ENCODE measurements at regions not wholly inside any gene's neighbourhood (a gene's known extent, or its start where the extent isn't known, plus 50 kb on each side); places are given as distances from the start of the nearest gene placed in this dataset.

DNA sequence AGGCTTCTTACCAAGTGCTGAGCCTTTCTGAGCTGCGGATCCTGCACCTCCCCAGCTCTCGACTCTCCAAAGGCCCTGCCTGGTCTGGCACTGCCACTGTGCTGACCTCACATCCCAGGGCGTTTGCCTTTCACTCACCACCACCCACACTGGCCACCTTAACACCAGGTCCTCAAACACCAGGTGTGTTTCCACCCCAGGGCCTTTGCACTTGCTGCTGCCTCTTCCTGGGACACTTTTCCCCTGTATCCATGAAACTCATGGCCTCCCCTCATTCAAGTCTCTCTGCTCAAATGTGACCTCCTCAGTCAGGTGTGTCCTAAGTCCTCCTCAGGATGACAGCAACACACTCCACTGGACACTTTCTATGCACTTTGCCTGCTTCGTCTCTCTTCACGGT is 51.4 kb upstream of the ANO1 start:
- no peak for DNase-seq (ENCODE audit: low spot score)

DNA sequence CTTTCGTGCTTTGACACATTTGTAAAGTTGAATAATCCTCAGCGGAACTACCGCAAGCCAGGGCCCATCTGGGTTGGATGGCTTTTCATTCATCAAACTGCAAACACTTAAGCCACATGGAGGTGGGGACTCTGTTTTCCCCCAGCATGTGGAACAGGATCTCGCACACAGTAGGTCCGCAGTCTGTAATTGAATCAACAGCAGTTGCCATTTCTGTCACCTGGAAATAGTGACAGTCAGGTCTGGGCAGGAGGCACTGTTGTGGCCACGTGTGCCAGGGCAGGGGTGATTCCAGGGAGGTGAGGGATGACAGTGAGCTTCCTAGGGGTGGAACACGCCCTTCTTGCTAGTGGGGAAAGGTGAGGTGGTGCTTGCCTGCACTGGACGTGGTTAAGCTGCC is 50.7 kb upstream of the ANO1 start:
- no peak for DNase-seq (ENCODE audit: low spot score)

DNA sequence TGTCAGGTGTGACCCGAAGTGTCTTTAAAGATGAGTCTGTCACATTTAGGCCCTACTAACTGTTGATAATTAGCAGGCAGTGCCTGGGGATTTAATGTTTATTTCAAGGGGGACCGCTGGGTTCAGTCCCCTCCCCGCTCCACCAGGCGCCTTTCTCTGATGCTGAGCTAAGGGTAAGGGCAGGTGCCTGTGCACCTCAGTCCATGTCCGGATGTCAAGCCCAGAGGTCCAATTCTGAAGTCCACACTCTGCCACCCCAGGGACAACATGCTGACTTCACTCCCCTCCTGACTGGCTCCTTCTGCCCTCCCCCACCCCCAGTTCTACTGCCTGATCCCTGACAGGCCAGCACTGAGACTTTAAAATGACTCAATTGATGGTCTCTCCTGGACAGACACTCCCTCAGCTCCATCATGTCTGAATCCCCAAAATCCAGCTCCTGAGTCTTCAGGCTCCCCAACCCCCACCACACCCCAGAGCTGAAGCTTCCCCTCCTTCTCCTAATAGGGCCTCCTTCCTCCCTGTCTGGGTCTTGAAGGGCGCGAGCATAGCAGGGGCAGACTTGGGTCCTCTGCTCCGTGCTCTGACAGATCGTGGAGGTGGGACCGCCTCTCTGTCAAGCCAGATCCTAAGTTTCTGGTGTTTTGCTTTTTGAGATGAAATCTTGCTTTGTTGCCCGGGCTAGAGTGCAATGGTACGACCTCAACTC is 49.8 kb upstream of the ANO1 start:
- no peak for DNase-seq (ENCODE audit: low spot score)
